ENCODE measurements at regions not wholly inside any gene's neighbourhood (a gene's known extent, or its start where the extent isn't known, plus 50 kb on each side); places are given as distances from the start of the nearest gene placed in this dataset.

- TF ChIP-seq REST (IDR thresholded peaks at IDR 0.05; ENCODE audit: unreplicated experiment), result no peak
- TF ChIP-seq ZNF114 (CRISPR knock-in tag; IDR thresholded peaks at IDR 0.05), result no peak
- no peak for TF ChIP-seq CREB1 (CRISPR knock-in tag; IDR thresholded peaks at IDR 0.05; ENCODE audit: low read depth)
- TF ChIP-seq EZH2 (IDR thresholded peaks at IDR 0.05; ENCODE audit: low read depth, unreplicated experiment), result no peak
Measured at GRCh38 chr22:48883211-48883960, 944.3 kb downstream of the BRD1 start (continued).

- Histone ChIP-seq H3K4me3 (no peak overlapping the region), H3F3A (replicated peaks; ENCODE audit: low read depth) (no peaks in the 10 kb centered on the region), H3K9me2 (ENCODE audit: insufficient read depth) (no peaks in the 10 kb centered on the region), H4K20me1 (replicated peaks; ENCODE audit: insufficient read depth) (no peaks in the 10 kb centered on the region), H2AFZ (no peak overlapping the region), H3K27me3 (ENCODE audit: insufficient read depth) (no peaks in the 10 kb centered on the region), H3K79me2 (replicated peaks; ENCODE audit: insufficient read depth) (no peaks in the 10 kb centered on the region), H3K27ac (ENCODE audit: low read depth) (no peak overlapping the region), H3K36me3 (ENCODE audit: insufficient read depth) (0 out of 2 replicates have a peak, but pooled peaks cover 4% of the 10 kb centered on the region), H3K4me2 (no peak overlapping the region), H3K4me1 (ENCODE audit: insufficient read depth) (no peaks in the 10 kb centered on the region)
- H3K4me3 Mint-ChIP-seq, result no peak overlapping the region
- DNase-seq (ENCODE audit: low spot score) (no peak), ATAC-seq (no peak)
- no peak overlapping the region for H3K27ac Mint-ChIP-seq
- no peaks in the 10 kb centered on the region for H3K36me3 Mint-ChIP-seq (ENCODE audit: low read depth)
- peaks cover 4% of the 10 kb centered on the region; the same call in 2 of the 3 replicates for H3K4me1 Mint-ChIP-seq
- H3K9me3 Mint-ChIP-seq, result no peaks in the 10 kb centered on the region
- peaks cover 3% of the 10 kb centered on the region for H3K27me3 Mint-ChIP-seq (ENCODE audit: insufficient read depth, low read depth, poor library complexity)
- TF ChIP-seq ZNF114 (CRISPR knock-in tag; IDR thresholded peaks at IDR 0.05) (no peak), CREB1 (CRISPR knock-in tag; IDR thresholded peaks at IDR 0.05; ENCODE audit: low read depth) (no peak), STAT1 (IDR thresholded peaks at IDR 0.05; ENCODE audit: unreplicated experiment) (no peak), POLR2AphosphoS5 (IDR thresholded peaks at IDR 0.05; ENCODE audit: low read depth) (no peak), EZH2phosphoT487 (IDR thresholded peaks at IDR 0.05; ENCODE audit: unreplicated experiment) (no peak), ZNF331 (CRISPR knock-in tag; IDR thresholded peaks at IDR 0.05; ENCODE audit: low read depth) (no peak), ETS1 (IDR thresholded peaks at IDR 0.05) (no peak), EZH2 (IDR thresholded peaks at IDR 0.05; ENCODE audit: low read depth, unreplicated experiment) (no peak), CTCF (conservative IDR thresholded peaks at IDR 0.05; ENCODE audit: low read depth in 2 of 2) (no peak), REST (IDR thresholded peaks at IDR 0.05; ENCODE audit: unreplicated experiment) (no peak)
Measured at GRCh38 chr22:48882636-48883200, 945.0 kb downstream of the BRD1 start.

Measured in GM23338 (cell line).